Hepatocyte (in vitro differentiated cells): ENCODE measurements at regions not wholly inside any gene's neighbourhood (a gene's known extent, or its start where the extent isn't known, plus 50 kb on each side); places are given as distances from the start of the nearest gene placed in this dataset.
"Not testable (repeated sequence)": the region's sequence is repeated elsewhere in the genome, so short reads cannot be mapped to it uniquely, and the experiment has no call there.

Source experiments
- EZH2 ChIP-seq: fragments of 200-600 bp; sonication (generic); IDR thresholded peaks from 2 replicates; pipeline ENCODE4 v1.6.1; 2016; ENCODE audit warnings: antibody characterized with exemption, mild to moderate bottlenecking, borderline replicate concordance
- EZH2phosphoT487 ChIP-seq: fragments of 200-600 bp; sonication (generic); IDR thresholded peaks from one replicate; pipeline ENCODE4 v1.6.1; 2018; ENCODE audit warnings: antibody characterized with exemption, mild to moderate bottlenecking, low read depth, moderate library complexity; ENCODE audit not compliant: unreplicated experiment, severe bottlenecking
- TF ChIP-seq, protein P1 (sequence below): fragments of 200-600 bp; sonication (generic); IDR thresholded peaks from 2 replicates; pipeline ENCODE4 v1.5.1; 2016; ENCODE audit warnings: antibody characterized with exemption, mild to moderate bottlenecking; ENCODE audit not compliant: poor library complexity

DNA sequence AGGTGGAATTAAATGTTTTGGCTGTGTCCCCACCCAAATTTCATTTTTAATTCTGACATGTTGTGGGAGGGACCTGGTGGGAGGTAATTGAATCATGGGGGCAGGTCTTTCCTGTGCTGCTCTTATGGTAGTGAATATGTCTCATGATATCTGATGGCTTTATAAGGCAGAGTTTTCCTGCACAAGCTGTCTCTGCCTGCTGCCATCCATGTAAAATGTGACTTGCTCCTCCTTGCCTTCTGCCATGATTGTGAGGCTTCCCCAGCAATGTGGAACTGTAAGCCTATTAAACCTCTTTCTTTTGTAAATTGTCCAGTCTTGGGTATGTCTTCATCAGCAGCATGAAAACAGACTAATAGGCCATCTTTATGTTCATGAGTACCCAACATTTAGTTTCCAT lies 172.2 kb downstream of the ETV1 start:
- TF ChIP-seq EZH2phosphoT487, EZH2: not testable (repeated sequence)
- TF ChIP-seq, protein P1, sequence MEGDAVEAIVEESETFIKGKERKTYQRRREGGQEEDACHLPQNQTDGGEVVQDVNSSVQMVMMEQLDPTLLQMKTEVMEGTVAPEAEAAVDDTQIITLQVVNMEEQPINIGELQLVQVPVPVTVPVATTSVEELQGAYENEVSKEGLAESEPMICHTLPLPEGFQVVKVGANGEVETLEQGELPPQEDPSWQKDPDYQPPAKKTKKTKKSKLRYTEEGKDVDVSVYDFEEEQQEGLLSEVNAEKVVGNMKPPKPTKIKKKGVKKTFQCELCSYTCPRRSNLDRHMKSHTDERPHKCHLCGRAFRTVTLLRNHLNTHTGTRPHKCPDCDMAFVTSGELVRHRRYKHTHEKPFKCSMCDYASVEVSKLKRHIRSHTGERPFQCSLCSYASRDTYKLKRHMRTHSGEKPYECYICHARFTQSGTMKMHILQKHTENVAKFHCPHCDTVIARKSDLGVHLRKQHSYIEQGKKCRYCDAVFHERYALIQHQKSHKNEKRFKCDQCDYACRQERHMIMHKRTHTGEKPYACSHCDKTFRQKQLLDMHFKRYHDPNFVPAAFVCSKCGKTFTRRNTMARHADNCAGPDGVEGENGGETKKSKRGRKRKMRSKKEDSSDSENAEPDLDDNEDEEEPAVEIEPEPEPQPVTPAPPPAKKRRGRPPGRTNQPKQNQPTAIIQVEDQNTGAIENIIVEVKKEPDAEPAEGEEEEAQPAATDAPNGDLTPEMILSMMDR, result not testable (repeated sequence)
